ENCODE measurements at regions not wholly inside any gene's neighbourhood (a gene's known extent, or its start where the extent isn't known, plus 50 kb on each side); places are given as distances from the start of the nearest gene placed in this dataset.

DNA sequence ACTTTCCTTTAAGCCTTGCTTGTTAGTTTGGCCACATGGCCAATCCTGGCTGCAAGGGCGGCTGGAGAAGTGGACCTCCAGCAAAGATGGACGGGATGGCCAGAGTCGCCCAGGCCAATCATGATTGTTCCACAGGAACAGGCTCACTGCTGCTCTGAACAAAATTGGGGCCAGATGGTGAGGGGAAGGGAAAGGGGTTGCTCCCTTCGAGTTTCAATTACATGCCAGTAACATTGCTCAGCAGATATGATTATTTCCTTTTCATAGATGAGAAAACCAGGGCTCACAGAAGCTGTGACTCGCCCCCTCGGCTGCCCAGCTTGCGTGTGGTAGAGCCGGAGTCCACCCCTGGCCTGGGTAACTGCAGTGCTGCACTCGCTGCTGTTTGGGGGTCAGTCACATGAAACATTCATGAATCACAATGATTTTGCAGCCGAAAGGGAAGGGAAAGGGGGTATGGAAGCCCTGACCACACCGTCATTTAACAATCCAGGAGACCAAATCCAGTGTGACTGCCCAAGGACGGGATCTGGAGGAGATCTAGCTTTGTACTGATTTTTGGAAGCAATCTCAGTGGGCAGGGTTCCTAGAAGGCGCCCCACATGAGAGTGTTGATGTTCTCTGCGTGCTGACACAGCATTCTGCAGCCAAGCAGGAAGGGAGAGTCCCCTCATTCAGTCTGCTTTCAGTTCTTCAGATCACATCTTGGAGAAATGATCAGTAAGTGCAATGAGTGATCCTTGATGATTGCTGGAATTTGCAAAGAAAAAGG is 77.3 kb upstream of the MSX1 start:
- no peaks in the 10 kb centered on the region for H3K36me3 ChIP-seq (ENCODE audit: control insufficient read depth in 1 of 2, insufficient read depth in 2 of 2, low read length in 2 of 2)
- H3K27me3 ChIP-seq (ENCODE audit: insufficient read depth, low read length), result no peaks in the 10 kb centered on the region
- H3K4me3 ChIP-seq (replicated peaks in 1 of 2; ENCODE audit: low read depth in 1 of 2, low read length in 2 of 2), result peak overlapping the region in 1 of 2 experiments; percentile 4; a peak in 1 of 4 replicates
- DNase-seq (ENCODE audit: low read depth, low spot score) (no peak), ATAC-seq (peak; percentile 41; the same call in 1 of the 2 replicates)
- H4K20me1 ChIP-seq (ENCODE audit: insufficient read depth), result no peaks in the 10 kb centered on the region
- no peaks in the 10 kb centered on the region for H3K9me2 ChIP-seq (ENCODE audit: insufficient read depth)
- no peak overlapping the region for H3K27ac ChIP-seq (ENCODE audit: low read depth, low read length)
- H2AFZ ChIP-seq (ENCODE audit: low read depth, low read length, poor library complexity, severe bottlenecking), result peak overlapping the region; percentile 15
- ChIA-PET RAD21 (ENCODE audit: low non-redundant PET in 1 of 2, low total read pairs in 2 of 2, uncharacterized antibody in 2 of 2, unreplicated experiment in 2 of 2) (interaction anchor here in 1 of 2 experiments (0.6 kb wide), 1 partner anchor 109 kb away, joined by 3 read pairs; no protein-coding TSS in a partner anchor), POLR2A (no interaction called here), CTCF (interaction anchor here (1.1 kb wide), 1 partner anchor 17 kb away, joined by 3 read pairs; no protein-coding TSS in a partner anchor)
- H3K79me2 ChIP-seq (ENCODE audit: insufficient read depth, low read length), result no peaks in the 10 kb centered on the region
- peak overlapping the region; percentile 39 for H3K9ac ChIP-seq (ENCODE audit: low read length)
- peaks cover 21 to 47% of the 10 kb centered on the region in 2 experiments for H3K4me1 ChIP-seq (ENCODE audit: control insufficient read depth in 1 of 2, insufficient read depth in 2 of 2, low read length in 2 of 2)
- TF ChIP-seq TCF7L2 (IDR thresholded peaks at IDR 0.05; ENCODE audit: borderline replicate concordance, extremely low read depth, insufficient read depth, insufficient read length) (no peak), CEBPB (IDR thresholded peaks at IDR 0.05; ENCODE audit: low read depth) (no peak), POLR2AphosphoS5 (IDR thresholded peaks at IDR 0.05; ENCODE audit: low read depth, low read length) (no peak), ZNF274 (IDR thresholded peaks at IDR 0.05; ENCODE audit: low read depth, low read length) (no peak), ZFX (IDR thresholded peaks at IDR 0.05) (no peak)
- peak overlapping the region; percentile 62 for H3K4me2 ChIP-seq (ENCODE audit: low read length)
- H3K9me3 ChIP-seq (ENCODE audit: control insufficient read depth in 1 of 2, insufficient read depth in 1 of 2, low read depth in 1 of 2, low read length in 2 of 2), result no peaks in the 10 kb centered on the region
- intact Hi-C loops (cut with micrococcal nuclease), result no loop called here
- BruUV-seq (replicated peaks), result no TSS peak

DNA sequence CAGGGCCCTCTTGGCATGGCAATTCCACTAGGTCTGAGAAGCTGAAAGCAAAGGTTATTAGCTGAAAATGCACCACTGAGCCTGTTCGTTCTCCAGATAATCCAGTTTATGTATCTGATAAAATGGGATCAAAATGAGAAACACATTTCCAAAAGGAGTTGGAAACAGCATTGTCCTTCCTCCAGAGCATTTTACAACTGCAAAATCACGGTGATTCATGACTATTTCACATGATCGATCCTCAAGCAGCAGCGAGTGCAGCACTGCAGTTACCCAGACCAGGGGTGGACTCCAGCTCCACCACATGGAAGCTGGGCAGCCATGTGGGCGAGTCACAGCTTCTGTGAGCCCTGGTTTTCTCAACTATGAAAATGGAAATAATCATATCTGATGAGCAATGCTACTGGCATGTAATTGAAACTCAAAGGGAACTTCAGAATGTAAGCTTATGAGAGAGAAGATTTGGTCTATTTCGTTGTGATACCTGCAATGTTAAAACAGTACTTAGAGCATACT is 78.7 kb upstream of the MSX1 start:
- DNase-seq (ENCODE audit: low read depth, low spot score), result no peak
- POLR2A ChIA-PET, result interaction anchor here (1.0 to 1.4 kb wide), 2 partner anchors 10 to 18 kb away, joined by 3 read pairs; no protein-coding TSS in a partner anchor
- no TSS peak for BruUV-seq (replicated peaks)
- TF ChIP-seq EGR1 (IDR thresholded peaks at IDR 0.05; ENCODE audit: low read depth) (no peak), CEBPB (IDR thresholded peaks at IDR 0.05; ENCODE audit: low read depth) (no peak), SRF (IDR thresholded peaks at IDR 0.05; ENCODE audit: low read depth) (no peak), CBX3 (IDR thresholded peaks at IDR 0.05; ENCODE audit: low read depth) (peak; percentile 34; the same call in 1 of the 2 replicates), RAD21 (IDR thresholded peaks at IDR 0.05; ENCODE audit: low read depth) (peak; percentile 58), SP1 (IDR thresholded peaks at IDR 0.05; ENCODE audit: low read depth) (peak; percentile 41; the same call in 1 of the 2 replicates), POLR2AphosphoS5 (IDR thresholded peaks at IDR 0.05; ENCODE audit: low read depth, low read length) (no peak), ELF1 (IDR thresholded peaks at IDR 0.05; ENCODE audit: borderline replicate concordance, low read depth) (no peak), TCF7L2 (IDR thresholded peaks at IDR 0.05; ENCODE audit: borderline replicate concordance, extremely low read depth, insufficient read depth, insufficient read length) (no peak)
- TF ChIP-seq, protein P1, sequence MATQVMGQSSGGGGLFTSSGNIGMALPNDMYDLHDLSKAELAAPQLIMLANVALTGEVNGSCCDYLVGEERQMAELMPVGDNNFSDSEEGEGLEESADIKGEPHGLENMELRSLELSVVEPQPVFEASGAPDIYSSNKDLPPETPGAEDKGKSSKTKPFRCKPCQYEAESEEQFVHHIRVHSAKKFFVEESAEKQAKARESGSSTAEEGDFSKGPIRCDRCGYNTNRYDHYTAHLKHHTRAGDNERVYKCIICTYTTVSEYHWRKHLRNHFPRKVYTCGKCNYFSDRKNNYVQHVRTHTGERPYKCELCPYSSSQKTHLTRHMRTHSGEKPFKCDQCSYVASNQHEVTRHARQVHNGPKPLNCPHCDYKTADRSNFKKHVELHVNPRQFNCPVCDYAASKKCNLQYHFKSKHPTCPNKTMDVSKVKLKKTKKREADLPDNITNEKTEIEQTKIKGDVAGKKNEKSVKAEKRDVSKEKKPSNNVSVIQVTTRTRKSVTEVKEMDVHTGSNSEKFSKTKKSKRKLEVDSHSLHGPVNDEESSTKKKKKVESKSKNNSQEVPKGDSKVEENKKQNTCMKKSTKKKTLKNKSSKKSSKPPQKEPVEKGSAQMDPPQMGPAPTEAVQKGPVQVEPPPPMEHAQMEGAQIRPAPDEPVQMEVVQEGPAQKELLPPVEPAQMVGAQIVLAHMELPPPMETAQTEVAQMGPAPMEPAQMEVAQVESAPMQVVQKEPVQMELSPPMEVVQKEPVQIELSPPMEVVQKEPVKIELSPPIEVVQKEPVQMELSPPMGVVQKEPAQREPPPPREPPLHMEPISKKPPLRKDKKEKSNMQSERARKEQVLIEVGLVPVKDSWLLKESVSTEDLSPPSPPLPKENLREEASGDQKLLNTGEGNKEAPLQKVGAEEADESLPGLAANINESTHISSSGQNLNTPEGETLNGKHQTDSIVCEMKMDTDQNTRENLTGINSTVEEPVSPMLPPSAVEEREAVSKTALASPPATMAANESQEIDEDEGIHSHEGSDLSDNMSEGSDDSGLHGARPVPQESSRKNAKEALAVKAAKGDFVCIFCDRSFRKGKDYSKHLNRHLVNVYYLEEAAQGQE (IDR thresholded peaks at IDR 0.05; ENCODE audit: low read depth), result no peak

More for the DNA sequence above, 78.7 kb upstream of the MSX1 start:
- ATAC-seq, result peak; percentile 59
- H3K4me3 ChIP-seq (replicated peaks in 1 of 2; ENCODE audit: low read depth in 1 of 2, low read length in 2 of 2), result no peak overlapping the region
- ChIA-PET CTCF (interaction anchor here (0.7 to 1.0 kb wide), 2 partner anchors 10 to 20 kb away, joined by 3 read pairs; no protein-coding TSS in a partner anchor), RAD21 (ENCODE audit: low non-redundant PET in 1 of 2, low total read pairs in 2 of 2, uncharacterized antibody in 2 of 2, unreplicated experiment in 2 of 2) (interaction anchor here in 1 of 2 experiments (0.7 kb wide), 1 partner anchor 12 kb away, joined by 3 read pairs; no protein-coding TSS in a partner anchor)
- peak overlapping the region; percentile 39 for H3K9ac ChIP-seq (ENCODE audit: low read length)
- no peaks in the 10 kb centered on the region for H3K27me3 ChIP-seq (ENCODE audit: insufficient read depth, low read length)
- H3K9me2 ChIP-seq (ENCODE audit: insufficient read depth), result no peaks in the 10 kb centered on the region
- no peak overlapping the region for H3K27ac ChIP-seq (ENCODE audit: low read depth, low read length)
- intact Hi-C loops (cut with micrococcal nuclease), result no loop called here
- no peaks in the 10 kb centered on the region for H3K36me3 ChIP-seq (ENCODE audit: control insufficient read depth in 1 of 2, insufficient read depth in 2 of 2, low read length in 2 of 2)
- no peaks in the 10 kb centered on the region for H3K9me3 ChIP-seq (ENCODE audit: control insufficient read depth in 1 of 2, insufficient read depth in 1 of 2, low read depth in 1 of 2, low read length in 2 of 2)
- H2AFZ ChIP-seq (ENCODE audit: low read depth, low read length, poor library complexity, severe bottlenecking), result peak overlapping the region; percentile 10
- H3K79me2 ChIP-seq (ENCODE audit: insufficient read depth, low read length), result no peaks in the 10 kb centered on the region
- no peaks in the 10 kb centered on the region for H4K20me1 ChIP-seq (ENCODE audit: insufficient read depth)
- peak overlapping the region; percentile 62 for H3K4me2 ChIP-seq (ENCODE audit: low read length)
- H3K4me1 ChIP-seq (ENCODE audit: control insufficient read depth in 1 of 2, insufficient read depth in 2 of 2, low read length in 2 of 2), result peaks cover 21 to 47% of the 10 kb centered on the region in 2 experiments
